Endodermal cell (in vitro differentiated cells): ENCODE measurements at regions not wholly inside any gene's neighbourhood (a gene's known extent, or its start where the extent isn't known, plus 50 kb on each side); places are given as distances from the start of the nearest gene placed in this dataset.
"Not testable (repeated sequence)": the region's sequence is repeated elsewhere in the genome, so short reads cannot be mapped to it uniquely, and the experiment has no call there.

Source experiments
- DNase-seq: peaks from one replicate; pipeline ENCODE4 v3.0.0-alpha.2; 2017
- H3K27ac ChIP-seq: 2 replicates; pipeline ENCODE4 v1.5.1; 2013; ENCODE audit warnings: mild to moderate bottlenecking, low read depth, low read length, moderate library complexity
- H3K27me3 ChIP-seq: 2 replicates; pipeline ENCODE4 v1.6.1; 2013; ENCODE audit warnings: mild to moderate bottlenecking, low read length, moderate library complexity; ENCODE audit not compliant: insufficient read depth, control insufficient read depth, poor library complexity, severe bottlenecking
- H3K36me3 ChIP-seq: 2 replicates; pipeline ENCODE4 v1.7.0; 2013; ENCODE audit warnings: mild to moderate bottlenecking, low read length, moderate library complexity; ENCODE audit not compliant: control insufficient read depth, insufficient read depth
- H3K4me1 ChIP-seq: one replicate; pipeline ENCODE4 v1.7.0; 2013; ENCODE audit warnings: low read length; ENCODE audit not compliant: control insufficient read depth, insufficient read depth
- H3K4me3 ChIP-seq: 2 replicates; pipeline ENCODE4 v1.5.1; 2013; ENCODE audit warnings: mild to moderate bottlenecking, low read length, moderate library complexity
- H3K9ac ChIP-seq: 2 replicates; pipeline ENCODE4 v1.6.1; 2013; ENCODE audit warnings: mild to moderate bottlenecking, low read length, moderate library complexity; ENCODE audit not compliant: poor library complexity, severe bottlenecking; ENCODE audit errors: extremely low read depth
- H3K9me3 ChIP-seq: 2 replicates; pipeline ENCODE4 v1.6.1; 2013; ENCODE audit warnings: mild to moderate bottlenecking, low read length, moderate library complexity; ENCODE audit not compliant: control insufficient read depth
- H3K27ac Mint-ChIP-seq: 2 replicates; pipeline ENCODE4 v1.8.0; 2020; ENCODE audit warnings: mixed read lengths
- H3K27me3 Mint-ChIP-seq: 2 replicates; pipeline ENCODE4 v1.8.0; 2021; ENCODE audit warnings: mild to moderate bottlenecking, mixed read lengths; ENCODE audit not compliant: insufficient read depth
- H3K36me3 Mint-ChIP-seq: 2 replicates; pipeline ENCODE4 v1.8.0; 2020; ENCODE audit warnings: low read depth, mixed read lengths
- H3K4me1 Mint-ChIP-seq: 2 replicates; pipeline ENCODE4 v1.8.0; 2020; ENCODE audit warnings: mixed read lengths
- H3K4me3 Mint-ChIP-seq: 2 replicates; pipeline ENCODE4 v1.8.0; 2020; ENCODE audit warnings: mild to moderate bottlenecking, moderate library complexity, mixed read lengths
- H3K9me3 Mint-ChIP-seq: 2 replicates; pipeline ENCODE4 v1.8.0; 2020; ENCODE audit warnings: mild to moderate bottlenecking, mixed read lengths
- CTCF ChIP-seq: fragments of 200-600 bp; sonication (generic); conservative IDR thresholded peaks from 2 replicates; pipeline ENCODE4 v1.5.0; 2021; ENCODE audit warnings: antibody characterized with exemption, mild to moderate bottlenecking
- WGBS, 2 experiments: methylation state at CpG; one replicate each; pipeline versions ENCODE4 v1.1.5 to v1.1.7; 2013; ENCODE audit warnings: missing lambda C conversion rate in 2 of 2, mixed read lengths in 1 of 2; ENCODE audit not compliant: insufficient coverage in 1 of 2, insufficient read length in 1 of 2; 5-methylcytosine and 5-hydroxymethylcytosine counted together

GRCh38 chr7:29703830-29704229 lies 102.5 kb upstream of the WIPF3 start:
- not testable (repeated sequence) for H3K4me1 Mint-ChIP-seq, H3K27me3 Mint-ChIP-seq, H3K4me1 ChIP-seq, H3K27ac ChIP-seq, H3K9me3 ChIP-seq, H3K4me3 Mint-ChIP-seq, DNase-seq, H3K36me3 ChIP-seq, H3K9me3 Mint-ChIP-seq, H3K27me3 ChIP-seq, H3K36me3 Mint-ChIP-seq, H3K27ac Mint-ChIP-seq, H3K4me3 ChIP-seq, H3K9ac ChIP-seq
- WGBS, 2 experiments, result 82 to 95% methylated on average over 3 of the region's 4 CpGs

GRCh38 chr7:29709002-29709401 lies 97.3 kb upstream of the WIPF3 start:
- not testable (repeated sequence) for H3K27ac ChIP-seq, H3K4me1 ChIP-seq, H3K27ac Mint-ChIP-seq, H3K4me3 Mint-ChIP-seq, H3K4me1 Mint-ChIP-seq, H3K36me3 Mint-ChIP-seq, H3K36me3 ChIP-seq, H3K27me3 Mint-ChIP-seq, H3K27me3 ChIP-seq, H3K9ac ChIP-seq, H3K9me3 ChIP-seq, H3K9me3 Mint-ChIP-seq, DNase-seq, H3K4me3 ChIP-seq

GRCh38 chr7:29723127-29723526 lies 83.2 kb upstream of the WIPF3 start:
- H3K27me3 ChIP-seq, H3K4me3 Mint-ChIP-seq, H3K27ac Mint-ChIP-seq: not testable (repeated sequence)

GRCh38 chr7:29723599-29723998 lies 82.7 kb upstream of the WIPF3 start:
- Mint-ChIP-seq H3K9me3 (no peaks in the 10 kb centered on the region), H3K27me3 (peaks cover 16% of the 10 kb centered on the region), H3K36me3 (no peaks in the 10 kb centered on the region), H3K27ac (no peak overlapping the region), H3K4me1 (peaks cover 7% of the 10 kb centered on the region), H3K4me3 (no peak overlapping the region)
- no peak for DNase-seq
- Histone ChIP-seq H3K9me3 (peaks cover 14% of the 10 kb centered on the region), H3K4me1 (no peaks in the 10 kb centered on the region), H3K36me3 (no peaks in the 10 kb centered on the region), H3K27me3 (no peaks in the 10 kb centered on the region), H3K4me3 (no peak overlapping the region), H3K9ac (no peak overlapping the region), H3K27ac (no peak overlapping the region)
- 89 to 90% methylated on average over 3 to 5 of the region's 5 CpGs for whole genome bisulfite sequencing, 2 experiments
- TF ChIP-seq CTCF, result no peak

More at GRCh38 chr7:29723127-29723526, 83.2 kb upstream of the WIPF3 start:
- not testable (repeated sequence) for H3K36me3 Mint-ChIP-seq, H3K9ac ChIP-seq, H3K27ac ChIP-seq, H3K36me3 ChIP-seq, H3K4me1 Mint-ChIP-seq, H3K4me1 ChIP-seq, H3K4me3 ChIP-seq, H3K9me3 ChIP-seq, H3K9me3 Mint-ChIP-seq
- DNase-seq, result peak; percentile 72
- 48 to 56% methylated on average over 5 to 6 of the region's 8 CpGs for WGBS, 2 experiments
- peaks cover 16% of the 10 kb centered on the region for H3K27me3 Mint-ChIP-seq

- H3K27ac ChIP-seq, H3K9me3 Mint-ChIP-seq, H3K27me3 ChIP-seq, DNase-seq, H3K36me3 ChIP-seq, H3K36me3 Mint-ChIP-seq, H3K4me1 ChIP-seq, H3K4me3 ChIP-seq, H3K9ac ChIP-seq, H3K27ac Mint-ChIP-seq, H3K4me3 Mint-ChIP-seq: not testable (repeated sequence)
- peaks cover 10% of the 10 kb centered on the region for H3K4me1 Mint-ChIP-seq
- H3K27me3 Mint-ChIP-seq, result peaks cover 13% of the 10 kb centered on the region
- WGBS, 2 experiments, result 87% methylated on average over 3 to 4 of the region's 4 CpGs
- peaks cover 18% of the 10 kb centered on the region for H3K9me3 ChIP-seq
These were observed 76.7 kb upstream of the WIPF3 start for GRCh38 chr7:29729534-29730165.
